ENCODE measurements at regions not wholly inside any gene's neighbourhood (a gene's known extent, or its start where the extent isn't known, plus 50 kb on each side); places are given as distances from the start of the nearest gene placed in this dataset.
A peak's percentile ranks its signal among the peaks of the same experiment; 100 is the strongest.
"Not testable (repeated sequence)": the region's sequence is repeated elsewhere in the genome, so short reads cannot be mapped to it uniquely, and the experiment has no call there.

DNA sequence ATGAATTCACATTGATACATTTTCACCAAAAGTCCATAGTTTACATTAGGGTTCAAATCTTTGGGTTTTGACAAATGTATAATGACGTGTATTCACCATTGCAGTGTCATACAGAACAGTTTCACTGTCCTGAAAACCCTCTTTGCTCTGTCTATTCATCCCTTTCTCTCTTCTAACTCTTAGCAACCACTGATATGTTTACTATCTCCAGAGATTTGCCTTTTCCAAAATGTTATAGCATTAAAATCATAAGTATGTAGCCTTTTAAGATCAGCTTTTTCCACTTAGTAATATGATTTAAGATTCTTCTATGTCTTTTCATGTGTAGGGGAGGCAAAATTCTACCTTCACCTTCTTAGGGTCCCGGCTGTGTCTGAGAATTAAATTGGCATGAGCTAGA is 203.8 kb downstream of the TPRG1 start:
- no peak for DNase-seq

DNA sequence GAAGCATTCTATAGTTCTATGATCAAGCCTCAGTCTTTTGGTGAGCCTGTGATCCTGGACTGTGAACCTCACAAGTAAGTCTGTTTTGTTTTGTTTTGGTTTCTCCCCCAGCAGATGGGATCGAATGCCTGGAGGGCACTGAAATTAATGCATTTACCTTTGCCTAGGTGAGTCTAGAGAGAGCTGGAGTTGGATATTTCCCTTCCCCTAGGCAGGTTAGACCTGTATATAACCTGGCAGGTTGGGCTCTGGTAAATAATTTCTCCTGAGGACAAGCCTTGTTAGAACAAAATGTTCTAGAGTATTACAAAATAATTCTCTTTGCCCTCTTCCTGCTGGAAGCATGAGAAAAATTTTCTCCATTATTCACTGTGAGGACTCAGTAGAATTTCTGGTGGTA is 211.9 kb downstream of the TPRG1 start:
- DNase-seq: no peak

DNA sequence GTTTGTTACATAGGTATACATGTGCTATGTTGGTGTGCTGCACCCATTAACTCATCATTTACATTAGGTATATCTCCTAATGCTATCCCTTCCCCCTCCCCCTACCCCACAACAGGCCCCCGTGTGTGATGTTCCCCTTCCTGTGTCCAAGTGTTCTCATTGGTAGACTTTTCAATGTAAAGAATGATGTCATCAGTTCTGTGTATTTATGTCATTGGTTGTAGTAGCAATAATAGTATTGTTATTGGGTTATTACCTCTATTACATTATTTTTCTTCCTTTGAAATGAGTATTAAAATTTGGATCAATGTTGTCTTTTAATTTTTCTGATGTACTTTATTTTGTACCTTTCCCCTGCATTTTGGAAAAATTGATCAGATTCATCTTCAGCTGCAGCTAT is 214.1 kb downstream of the TPRG1 start:
- not testable (repeated sequence) for DNase-seq

DNA sequence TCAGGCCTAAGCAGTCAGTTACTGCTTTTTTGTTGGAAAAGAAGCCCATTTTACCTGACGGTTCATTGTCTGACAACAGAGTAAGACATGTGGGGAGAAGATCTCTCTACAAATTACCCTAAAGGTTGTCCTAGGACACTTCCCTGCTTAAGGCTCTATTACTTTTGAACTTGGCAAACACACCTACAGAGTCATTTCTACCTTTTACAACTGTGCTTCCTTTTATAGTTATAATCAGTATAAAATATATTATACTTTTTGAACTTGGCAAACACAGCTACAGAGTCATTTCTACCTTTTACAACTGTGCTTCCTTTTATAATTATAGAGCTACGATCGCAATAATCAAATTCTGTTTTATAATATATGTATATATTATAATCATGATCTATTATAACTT is 215.0 kb downstream of the TPRG1 start:
- no peak for DNase-seq

DNA sequence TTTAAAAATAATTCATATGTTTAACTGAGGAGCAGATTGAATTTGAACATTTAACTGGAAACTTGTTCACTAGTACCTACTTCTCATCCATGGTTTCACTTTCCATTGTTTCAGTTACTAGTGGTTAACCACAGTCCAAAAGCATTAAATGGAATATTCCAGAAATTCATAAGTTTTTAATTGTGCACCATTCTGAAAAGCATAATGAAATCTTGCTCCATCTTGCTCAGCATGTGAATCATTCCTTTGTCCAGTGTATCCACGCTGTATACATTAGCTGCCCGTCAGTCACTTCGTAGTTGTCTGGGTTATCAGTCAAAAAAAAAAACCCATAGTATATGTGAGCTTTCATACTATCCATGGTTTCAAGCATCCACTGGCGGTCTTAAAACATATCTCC is 217.6 kb downstream of the TPRG1 start:
- no peak for DNase-seq

DNA sequence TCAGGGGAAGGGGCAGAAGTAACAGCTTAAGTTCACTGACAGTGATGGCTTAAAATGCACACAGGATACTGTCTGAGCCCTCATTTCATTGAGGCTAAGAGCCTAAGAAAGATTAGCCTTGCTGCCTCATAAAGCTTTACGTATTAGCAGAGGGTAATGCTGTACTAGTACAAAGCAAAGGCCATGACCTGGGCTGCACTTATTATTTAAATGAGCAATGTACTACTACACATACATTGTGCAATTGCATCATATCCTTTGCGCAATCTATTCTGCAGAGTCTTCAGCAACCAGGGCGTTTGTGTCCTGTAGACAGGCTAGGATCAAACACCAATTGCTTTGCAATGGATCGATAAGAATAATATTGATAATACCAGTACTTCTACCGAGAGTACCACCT is 221.8 kb downstream of the TPRG1 start:
- no peak for DNase-seq

DNA sequence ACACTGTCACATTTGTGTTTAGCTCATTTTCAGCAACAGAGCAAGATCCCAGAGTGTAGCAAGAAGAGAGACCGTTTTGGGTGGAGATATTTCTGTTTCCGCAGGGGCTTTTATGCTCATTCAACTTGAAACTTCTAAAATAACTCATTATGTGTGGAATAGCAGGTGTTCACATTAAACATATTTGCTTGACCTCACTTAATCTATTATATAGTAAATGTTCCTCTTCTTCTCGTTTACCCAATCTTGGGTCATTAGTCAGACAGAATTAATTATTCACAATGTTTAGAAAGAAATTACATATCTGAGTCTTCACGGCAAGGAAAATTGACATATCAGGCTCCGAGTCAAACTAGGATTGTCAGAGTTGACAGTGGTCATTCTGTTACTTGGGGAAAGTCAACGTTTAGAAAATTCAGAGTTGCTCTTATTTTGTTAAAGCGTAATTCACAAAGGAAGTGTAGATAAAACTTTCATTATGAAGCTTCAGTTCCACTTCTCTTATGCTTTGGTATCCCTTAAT is 222.9 kb downstream of the TPRG1 start:
- no peak for DNase-seq

DNA sequence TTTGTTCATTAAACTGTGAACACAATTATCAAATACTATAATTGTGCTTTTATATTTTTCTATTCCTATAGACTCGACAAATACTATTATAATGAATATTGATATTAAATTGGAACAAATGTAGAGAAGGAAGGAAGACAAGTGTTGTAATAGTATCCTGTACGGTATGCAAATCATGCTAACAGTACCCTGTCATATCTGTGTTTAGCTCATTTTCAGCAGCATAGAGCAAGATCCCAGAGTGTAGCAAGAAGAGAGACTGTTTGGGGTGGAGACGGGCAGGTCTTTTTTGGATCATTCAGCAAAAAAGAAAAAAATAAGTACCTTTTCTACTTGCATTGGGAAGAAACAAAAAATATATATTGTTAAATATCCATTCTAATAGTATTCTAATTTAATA is 224.1 kb downstream of the TPRG1 start:
- DNase-seq: no peak

DNA sequence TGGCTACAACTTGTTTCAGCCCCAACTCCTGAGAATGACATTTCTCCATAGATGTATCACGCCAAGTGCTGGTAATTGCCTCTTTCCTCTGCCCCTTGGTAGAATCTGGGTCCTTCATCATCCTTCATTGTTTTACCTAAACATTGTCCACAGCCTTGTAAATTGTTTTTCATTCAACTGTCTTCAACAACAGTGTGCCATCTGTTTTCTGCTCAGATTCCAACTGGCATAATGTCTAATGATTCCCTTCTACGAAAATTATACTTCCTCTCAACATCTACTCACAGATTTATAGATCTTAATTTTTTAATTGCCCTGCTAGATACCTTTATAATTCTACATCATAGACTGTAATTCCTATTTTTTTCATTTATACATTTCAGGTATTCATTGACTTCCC is 226.9 kb downstream of the TPRG1 start:
- no peak for DNase-seq

DNA sequence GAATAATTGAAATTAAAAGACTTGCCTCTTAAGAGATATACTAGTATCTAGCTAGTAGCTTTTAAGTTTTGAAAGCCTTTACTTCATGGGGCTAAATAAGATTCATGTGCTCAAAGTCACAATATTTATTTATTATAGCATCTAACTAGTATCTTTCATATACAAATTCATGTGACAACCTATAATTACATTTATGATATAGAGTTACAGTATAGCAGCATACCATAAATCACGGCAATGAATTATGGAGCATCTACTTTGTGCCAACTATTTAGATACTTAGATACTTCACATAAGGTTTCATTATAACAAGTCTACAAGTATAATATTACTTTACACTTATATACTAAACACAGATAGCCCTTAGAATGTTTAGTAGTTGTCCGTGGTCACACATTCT is 229.4 kb downstream of the TPRG1 start:
- no peak for DNase-seq

DNA sequence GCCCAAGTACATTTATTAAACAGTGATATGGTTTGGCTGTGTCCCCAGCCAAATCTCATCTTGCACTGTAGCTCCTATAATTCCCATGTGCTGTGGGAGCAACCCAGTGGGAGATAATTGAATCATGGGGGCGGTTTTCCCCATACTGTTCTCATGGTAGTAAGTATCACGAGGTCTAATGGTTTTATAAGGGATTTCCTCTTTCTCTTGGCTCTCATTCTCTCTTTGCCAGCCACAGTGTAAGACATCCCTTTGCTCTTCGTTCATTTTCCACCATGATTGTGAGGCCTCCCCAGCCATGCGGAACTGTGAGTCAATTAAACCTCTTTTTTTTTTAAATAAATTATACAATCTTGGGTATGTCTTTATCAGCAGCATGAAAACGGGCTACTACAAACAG is 228.0 kb upstream of the TP63 start:
- DNase-seq: no peak

DNA sequence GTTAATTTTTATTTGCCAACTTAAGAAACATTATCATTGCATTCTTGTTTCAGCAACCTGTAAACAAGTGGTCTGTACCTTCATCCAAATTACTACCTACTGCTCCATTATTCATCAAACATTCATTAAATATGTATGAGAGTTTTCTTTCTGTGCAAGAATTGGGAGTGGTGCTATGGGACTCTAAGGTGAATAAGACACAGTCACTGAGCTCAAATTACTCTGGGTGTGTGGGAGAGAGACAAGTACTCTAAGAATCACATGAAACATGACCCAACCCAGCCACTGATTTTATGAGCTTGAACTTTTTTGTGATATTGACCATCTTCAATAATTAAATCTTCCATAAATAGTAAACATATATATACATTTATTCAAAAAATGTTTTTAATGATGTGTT is 227.2 kb upstream of the TP63 start:
- DNase-seq: no peak

DNA sequence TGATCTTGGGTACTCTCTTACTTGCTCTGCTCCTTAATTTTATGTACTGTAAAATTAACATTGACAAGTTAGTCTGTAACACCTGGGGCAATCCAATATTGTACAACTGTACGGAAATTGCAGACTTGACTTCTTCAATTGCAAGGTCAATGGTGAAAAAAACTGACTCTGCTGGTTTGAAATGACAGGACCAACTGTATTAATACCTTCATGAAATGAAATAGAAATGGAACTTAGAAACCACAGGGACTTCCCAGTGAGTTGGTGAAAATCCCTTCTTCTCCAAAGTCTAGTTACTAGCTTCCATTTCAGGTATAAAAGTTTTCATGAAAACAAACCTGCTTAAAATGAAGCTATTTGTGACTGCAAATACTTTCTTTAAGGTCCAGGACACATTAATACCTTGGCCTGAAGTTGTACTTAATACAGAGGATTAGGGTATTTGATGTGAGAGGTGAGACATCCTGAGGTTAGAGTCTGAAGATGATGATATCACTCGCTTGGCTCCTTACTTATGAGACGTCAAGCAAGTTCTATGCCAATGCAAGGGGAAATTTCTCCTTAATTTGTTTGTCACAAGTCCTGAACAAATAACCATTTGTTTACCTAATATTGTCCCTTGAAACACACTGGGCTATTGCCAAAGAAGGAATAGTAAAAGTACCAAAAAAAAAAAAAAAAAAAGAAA is 226.2 kb upstream of the TP63 start:
- DNase-seq: no peak

DNA sequence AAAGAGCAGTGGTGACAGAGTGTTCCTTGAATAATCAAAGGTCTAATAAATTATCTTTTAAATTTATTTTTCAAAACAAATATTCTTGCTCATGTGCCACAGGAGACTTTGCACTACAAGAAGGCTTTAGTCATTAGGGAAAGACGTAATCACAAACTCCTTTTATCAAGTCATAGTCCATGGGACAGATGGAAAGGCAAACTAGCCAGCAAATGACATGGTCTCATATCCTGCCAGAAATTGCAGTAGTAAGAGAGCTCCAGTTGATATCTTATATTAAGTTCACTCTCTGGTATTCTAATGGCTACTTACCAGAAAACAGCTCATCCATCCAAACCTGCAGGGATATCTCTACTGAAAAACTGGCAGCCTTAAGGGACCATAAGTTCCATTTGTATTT is 225.0 kb upstream of the TP63 start:
- no peak for DNase-seq

DNA sequence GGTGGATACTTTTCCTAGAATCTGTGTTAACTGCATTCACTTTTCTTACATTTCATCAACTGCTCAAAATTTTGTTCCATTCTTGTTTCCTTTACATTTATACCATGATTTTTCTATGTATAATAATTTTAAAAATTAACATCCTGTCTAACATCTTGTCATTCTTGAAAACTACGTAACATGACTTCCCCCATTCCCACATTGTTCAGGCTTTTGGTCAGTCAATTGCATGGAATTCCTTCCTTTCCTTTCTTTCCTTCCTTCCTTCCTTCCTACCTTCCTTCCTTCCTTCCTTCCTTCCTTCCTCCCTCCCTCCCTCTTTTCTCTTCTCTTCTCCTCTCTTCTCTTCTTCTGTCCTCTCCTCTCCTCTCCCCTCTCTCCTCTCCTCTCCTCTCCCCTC is 220.7 kb upstream of the TP63 start:
- DNase-seq: no peak

DNA sequence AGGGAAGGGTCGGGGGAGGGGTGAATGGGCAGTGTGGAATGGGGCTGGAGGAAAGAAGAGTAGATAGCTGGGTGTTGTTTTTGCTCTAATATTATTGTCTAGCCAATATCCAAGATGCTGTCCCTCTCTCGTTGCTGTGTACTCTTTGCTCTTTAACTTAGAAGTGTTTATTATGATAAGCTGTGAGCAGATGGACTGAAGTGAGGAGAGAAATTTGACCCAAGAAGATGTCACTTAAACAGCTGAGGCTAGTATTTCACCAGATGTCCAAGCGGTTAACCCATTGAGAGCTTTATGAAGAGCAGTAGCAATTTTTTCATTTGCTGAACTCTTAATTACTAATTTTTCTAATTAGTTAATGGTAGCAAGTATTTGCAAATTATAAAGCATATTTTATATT is 212.2 kb upstream of the TP63 start:
- DNase-seq: peak; percentile 56 to 58

DNA sequence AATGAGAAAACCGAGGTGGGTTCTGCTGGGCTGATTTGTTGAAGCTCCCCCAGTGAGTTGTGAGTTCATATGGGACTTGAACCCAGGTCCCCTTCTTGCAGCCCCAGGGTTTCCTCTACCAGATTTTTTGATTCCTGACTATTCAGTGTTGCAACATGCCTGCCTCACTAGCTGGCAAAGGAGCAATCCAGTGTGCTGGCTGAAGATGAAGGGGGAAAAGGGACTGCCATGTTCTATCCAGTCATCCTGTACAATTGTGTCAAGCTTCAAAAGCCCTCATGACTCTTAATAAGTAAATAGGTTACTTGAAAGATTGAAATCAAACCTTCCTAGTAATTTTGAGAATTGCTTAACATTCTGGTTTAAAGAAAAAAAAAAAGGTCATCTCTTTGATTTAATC is 211.5 kb upstream of the TP63 start:
- no peak for DNase-seq

DNA sequence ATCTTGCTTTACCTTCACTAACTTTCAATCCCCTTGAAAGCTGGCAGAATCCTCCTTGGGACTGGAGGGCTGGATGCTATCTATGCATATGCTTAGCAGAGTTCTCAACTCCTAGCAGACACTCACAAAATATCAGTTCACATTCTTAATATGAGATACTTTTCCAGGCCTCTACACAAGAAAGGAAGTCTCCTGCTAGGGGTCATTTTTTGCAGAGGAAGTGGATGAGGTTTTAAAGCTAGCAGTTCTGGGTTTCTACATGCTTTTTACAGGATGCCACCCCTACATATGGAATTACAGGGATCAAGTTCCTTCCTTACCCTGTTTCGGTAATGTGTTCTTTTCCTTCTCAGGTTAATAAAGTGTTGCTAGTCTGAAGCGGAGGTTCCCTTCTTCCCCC is 206.3 kb upstream of the TP63 start:
- DNase-seq: no peak

DNA sequence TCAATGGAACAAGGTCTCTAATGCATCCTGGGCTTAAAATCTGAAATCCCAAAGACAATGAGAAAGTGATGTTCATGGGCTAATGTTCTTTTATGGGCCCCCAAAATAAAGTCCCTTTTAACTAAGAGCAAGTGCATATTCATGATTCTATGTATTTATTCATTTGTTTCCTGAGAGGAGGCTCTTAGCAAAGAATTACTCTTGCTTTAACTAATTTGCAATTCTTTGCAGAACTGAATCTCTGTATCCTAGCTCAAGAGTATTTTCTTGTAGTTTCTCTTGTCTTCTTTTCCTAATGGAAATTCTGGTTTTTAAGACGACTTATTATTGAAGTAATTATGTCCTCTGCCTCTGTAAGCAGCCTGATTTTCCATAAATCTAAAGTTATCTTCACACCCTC is 202.2 kb upstream of the TP63 start:
- DNase-seq: no peak

DNA sequence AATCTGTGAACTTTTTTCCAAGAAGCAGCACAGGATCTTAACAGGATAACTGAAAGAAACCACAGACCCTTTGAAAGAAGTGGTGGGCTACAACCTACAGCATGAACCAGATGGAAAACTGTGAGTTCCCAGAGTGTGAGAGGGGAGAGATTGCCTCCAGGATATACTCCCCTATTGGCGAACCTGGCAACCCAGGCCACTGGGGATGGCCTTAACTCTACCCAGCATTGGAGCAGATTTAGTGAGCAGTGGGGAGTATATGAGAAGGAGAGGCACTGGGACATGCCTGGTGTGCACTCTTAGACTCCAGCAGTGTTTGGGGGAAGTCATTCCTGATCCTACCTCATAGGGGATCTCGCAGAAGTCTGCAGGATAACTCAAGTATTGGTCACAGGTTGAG is 201.0 kb upstream of the TP63 start:
- DNase-seq: no peak

DNA sequence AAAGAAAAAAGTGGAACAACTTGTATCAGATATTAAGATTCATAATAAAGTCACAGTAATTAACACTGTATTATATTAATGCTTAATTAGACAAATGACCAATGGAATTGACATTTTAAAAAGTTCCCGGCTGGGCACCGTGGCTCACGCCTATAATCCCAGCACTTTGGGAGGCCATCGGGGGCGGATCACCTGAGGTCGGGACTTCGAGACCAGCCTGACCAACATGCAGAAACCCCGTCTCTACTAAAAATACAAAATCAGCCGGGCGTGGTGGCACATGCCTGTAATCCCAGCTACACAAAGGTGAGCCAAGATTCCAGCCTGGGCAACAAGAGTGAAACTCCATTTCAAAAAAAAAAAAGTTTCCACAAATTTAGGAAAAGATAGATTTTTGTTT is 188.9 kb upstream of the TP63 start:
- DNase-seq: not testable (repeated sequence)

DNA sequence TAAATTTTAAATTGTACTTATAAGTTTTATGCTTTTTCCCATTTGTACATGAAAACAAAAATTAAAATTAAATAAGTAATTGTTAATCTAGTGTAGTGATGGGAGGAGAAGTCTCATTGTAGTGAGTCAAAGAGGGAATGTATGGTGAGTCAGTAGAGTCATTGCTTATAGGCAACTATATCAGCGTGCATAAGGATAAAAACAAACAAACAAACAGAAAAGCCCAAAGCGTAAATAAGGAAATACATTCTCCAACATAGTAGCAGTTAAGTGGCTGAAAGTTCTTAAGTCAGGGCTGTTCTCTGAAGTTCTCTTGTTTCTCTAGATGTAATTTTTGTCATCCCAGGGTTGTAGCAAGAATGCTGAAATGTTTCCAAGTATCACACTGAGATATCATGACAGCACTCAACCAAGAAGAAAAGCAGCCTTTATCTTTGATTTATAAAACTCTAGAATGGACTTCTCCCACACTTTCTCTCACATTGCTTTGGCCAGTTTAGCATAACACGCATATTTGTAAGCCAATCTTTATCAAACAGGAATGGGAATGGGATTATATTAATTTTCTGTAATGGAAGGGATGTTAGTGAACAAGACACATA is 184.1 kb upstream of the TP63 start:
- no peak for DNase-seq

DNA sequence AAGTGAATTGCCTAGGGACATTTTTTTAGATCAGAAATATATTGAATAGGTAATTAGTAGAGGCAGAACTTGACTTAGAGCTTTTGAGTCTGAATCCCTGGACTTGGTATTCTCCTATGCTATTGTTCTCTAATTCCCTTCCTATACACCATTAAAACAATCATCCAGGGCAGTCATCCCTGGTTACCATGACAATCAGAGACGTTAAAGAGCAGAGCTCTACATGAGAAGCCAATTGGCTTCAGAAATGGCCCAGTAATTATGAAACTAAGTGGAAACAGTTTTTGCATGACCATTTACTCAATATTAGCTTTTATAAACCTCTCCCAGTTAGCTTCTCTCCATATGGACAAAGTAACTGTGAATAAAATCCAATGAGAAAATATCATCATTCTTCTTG is 182.1 kb upstream of the TP63 start:
- DNase-seq: no peak

DNA sequence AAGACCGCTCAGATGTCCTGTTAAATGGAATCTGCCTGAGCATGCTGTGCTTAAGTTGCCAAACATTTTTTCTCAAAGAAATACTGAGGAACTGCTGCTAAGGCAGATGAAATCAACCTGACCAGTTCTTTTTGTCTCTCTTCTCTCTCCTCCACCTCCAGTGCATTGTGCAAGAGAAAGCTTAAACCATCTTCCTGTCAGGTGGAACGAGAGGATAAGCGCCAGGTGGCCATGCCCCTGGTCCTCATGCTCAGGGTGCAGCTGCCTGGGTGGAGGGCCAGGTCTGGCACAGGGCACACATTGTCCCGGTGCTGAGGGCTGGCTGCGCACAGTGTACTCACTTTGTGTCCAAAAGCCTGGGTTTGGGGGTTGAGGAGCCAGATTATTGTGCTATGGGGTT is 176.2 kb upstream of the TP63 start:
- no peak for DNase-seq
